NCI-H146 treated with DMSO at 0.1 percent for 48 hours (cell line): ENCODE measurements at regions not wholly inside any gene's neighbourhood (a gene's known extent, or its start where the extent isn't known, plus 50 kb on each side); places are given as distances from the start of the nearest gene placed in this dataset.
"Not testable (repeated sequence)": the region's sequence is repeated elsewhere in the genome, so short reads cannot be mapped to it uniquely, and the experiment has no call there.

Source experiments
- DNase-seq: peaks from one replicate; lab custom pipeline; 2025; ENCODE audit not compliant: unreplicated experiment; lab: John Stamatoyannopoulos, UW

DNA sequence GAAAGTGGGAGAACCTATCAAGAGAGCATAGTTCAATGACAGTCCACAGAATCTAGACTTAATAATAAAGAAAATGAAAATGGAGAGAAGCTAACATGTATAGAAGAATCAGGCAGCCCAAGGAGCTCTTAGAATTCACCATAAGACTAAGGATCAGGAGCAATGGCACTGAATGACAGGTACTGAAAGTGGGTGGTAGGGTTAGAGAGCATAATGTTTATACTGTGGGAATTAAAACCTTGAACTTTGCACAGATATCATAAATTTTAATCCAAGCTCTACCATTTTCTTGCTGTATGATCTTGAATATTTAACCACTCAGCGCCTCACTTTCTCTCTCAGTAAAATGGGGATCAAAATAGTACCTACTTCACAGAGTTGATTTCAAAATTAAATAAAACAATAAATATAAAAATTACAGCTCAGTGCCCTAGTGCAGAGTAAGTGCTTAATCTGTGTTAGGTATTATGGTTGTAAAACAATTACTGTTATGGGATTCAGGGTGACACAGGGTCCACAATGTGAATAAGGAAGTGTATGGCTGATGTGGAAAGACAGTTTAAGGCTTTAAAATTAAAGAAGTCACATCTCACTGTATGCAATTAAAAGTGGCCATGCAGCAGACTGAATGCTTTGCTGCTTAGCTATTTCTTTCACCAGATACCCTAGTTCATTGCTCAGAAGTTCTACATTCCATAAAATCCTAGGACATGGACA, 319.8 kb downstream of the HINT1 start:
- no peak for DNase-seq

DNA sequence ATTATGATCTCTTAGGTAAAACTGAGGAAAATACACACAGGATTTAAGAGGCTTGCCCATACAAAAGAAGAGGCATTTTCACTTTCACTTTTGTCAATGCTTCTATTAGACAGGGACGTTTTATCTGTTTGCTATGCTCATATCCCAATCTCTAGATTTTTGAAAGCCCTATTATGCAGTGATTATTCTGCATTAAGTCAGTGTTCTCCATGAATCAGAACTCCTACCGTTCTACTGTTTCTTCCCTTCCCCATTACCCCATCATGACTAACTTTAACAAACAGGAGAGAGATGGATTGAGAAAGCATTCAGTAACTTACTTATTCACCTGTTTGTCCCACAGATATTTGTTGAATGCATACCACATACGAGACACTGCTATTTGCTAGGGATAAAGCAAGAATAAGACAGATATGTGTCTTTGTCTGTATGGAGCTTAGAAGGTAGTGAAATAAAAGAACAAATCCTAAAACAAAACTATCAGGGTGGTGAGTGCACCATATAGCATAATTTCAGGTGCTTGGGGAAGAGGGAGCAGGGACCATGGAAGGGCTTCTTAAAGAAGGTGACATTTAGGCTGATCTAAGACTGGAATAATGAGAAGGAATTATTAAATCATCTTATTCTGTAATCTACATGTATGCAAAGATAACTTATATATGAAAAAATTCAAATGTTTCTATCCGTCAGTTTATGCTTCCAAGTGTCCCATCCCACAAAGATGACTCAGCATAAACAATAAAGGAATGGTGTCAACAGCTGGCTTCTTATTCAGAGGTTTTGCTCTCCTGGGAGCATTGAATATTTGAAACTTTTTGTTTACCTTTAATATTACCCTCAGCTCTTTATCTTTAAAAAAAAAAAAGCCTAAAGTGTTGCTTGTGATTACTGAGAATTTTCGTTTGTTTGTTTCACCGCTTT, 328.1 kb downstream of the HINT1 start:
- DNase-seq, result no peak

DNA sequence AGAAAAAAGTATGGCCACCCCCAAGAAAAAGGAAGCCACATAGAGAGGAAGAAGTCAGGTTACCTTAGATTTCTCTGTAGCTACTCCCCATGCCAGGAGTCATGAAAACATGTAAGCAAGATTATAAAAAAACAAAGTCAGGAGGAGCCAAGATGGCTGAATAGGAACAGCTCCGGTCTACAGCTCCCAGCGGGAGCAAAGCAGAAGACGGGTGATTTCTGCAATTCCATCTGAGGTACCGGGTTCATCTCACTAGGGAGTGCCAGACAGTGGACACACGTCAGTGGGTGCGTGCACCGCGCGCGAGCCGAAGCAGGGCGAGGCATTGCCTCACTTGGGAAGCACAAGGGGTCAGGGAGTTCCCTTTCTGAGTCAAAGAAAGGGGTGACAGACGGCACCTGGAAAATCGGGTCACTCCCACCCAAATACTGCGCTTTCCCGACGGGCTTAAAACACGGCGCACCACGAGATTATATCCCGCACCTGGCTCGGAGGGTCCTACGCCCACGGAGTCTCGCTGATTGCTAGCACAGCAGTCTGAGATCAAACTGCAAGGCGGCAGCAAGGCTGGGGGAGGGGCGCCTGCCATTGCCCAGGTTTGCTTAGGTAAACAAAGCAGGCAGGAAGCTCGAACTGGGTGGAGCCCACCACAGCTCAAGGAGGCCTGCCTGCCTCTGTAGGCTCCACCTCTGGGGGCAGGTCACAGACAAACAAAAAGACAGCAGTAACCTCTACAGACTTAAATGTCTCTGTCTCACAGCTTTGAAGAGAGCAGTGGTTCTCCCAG, 347.3 kb downstream of the HINT1 start:
- not testable (repeated sequence) for DNase-seq

DNA sequence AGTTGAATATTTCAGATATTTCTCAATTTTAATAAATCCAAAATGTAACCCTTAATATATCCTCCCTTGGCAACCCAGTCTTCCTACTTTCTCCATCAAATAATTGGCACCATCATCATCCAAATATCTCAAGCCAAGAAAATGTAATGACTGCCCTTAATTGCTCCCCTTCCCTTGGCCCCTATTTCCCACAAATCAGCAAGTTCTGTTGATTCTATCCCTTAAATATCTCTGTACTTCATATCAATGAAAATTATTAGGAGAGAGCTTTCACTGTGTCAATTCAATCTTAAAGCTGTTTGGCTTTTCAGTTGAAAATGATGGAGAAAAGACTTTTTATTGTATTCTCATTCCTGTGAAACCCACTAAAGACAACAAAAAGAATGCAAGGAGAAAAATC, 349.8 kb downstream of the HINT1 start:
- no peak for DNase-seq

DNA sequence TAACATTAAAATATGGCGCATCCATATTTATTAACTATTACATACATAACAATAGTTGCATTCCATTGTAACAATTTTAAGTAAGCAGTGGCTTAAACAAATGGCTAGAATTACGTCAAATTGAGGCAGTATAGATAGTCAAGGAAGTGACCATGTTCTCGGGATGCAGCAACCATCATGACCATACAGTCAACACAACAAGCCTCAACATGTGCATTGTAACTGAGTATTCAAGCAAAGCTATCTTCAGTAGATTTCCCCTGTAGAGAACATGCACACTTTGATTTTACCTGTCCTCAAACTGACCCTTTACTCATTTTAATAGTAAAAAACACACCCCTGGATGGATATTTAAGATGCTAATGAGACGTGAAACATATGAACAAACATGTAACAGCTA, 356.4 kb downstream of the HINT1 start:
- DNase-seq, result no peak

DNA sequence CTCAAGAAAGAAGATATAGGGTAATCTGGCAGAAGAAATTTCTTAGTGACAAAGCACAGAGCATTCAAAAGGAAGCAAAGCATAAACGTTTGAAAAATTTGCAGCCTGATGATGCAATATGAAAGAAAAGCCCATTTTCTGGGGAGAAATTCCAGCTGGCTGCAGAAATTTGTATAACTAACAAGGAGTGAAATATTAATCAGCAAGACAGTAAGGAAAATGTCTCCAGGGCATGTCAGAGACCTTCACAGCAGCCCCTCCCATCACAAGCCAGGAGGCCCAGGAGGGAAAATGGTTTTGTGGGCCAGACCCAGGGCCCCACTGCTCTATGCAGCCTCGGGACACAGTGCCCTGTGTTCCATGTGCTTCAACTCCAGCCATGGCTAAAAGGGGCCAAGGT, 359.4 kb downstream of the HINT1 start:
- DNase-seq, result no peak

DNA sequence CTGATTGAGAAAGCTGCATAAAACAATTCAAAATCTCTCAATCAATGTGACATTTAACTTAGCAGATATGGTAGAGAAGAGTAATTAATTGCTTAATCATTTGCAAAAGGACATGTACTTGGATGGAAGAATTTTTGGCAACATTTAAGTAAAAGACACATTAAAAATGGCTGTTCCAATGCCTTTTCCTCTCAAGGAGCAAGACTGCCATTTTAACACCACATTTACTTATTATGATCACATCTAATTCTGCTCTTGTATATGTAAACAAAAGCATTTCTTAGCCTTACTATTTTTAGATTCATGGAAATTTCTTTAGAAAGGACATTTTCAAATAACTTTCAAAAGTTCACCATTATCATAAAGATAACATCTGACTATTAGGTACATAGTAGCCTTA, 360.0 kb downstream of the HINT1 start:
- DNase-seq, result no peak

DNA sequence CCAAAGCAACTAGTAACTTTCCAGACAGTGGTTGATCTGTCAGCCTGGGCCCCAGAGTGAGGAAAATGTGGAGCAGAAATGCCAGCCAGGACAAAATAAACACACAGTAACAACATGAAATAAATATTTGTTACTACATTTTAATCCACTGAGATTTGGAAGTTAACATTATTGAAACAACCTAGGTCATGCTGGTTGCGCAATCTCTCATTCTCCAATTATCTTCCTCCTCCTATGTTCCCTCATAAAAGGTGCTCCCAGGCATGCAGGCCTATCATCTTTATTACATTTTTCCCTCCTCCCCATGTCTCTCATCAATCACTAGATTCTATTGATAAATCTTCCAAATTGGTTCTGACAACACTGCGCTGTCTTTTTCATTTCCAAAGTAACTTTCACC, 363.1 kb downstream of the HINT1 start:
- DNase-seq, result no peak

DNA sequence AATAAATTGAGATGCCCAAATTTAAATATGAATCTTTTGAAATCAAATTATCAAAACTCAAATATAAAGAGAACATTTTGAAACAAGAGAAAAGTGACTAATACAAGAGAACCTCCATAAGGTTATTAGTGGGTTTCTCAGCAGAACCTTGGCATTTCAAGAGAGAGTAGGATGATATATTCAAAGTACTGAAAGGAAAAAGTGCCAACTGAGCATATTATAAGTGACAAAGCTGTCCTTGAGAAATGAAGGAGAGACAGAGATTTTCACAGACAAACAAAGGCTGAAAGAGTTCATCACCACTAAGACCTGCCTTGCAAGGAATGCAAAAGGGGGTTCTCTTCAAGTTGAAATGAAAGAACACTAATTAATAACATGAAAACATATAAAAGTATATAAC, 366.0 kb downstream of the HINT1 start:
- DNase-seq, result no peak

DNA sequence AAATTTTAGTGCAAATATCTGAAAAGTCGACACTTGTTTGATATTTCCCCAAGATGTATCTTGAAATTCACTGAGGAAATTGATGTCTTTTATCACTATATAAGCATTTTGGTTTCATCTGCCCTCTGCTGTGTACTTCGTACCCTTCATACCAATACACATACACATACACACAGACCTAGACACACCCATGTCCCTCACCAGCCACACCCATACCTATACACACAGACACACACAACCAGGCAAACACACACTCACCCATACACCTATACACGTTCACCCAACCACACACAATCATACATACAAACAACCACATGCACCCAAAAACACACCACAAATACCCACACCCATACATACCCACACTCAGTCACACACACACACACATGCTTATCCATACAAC, 367.8 kb downstream of the HINT1 start:
- DNase-seq, result no peak

DNA sequence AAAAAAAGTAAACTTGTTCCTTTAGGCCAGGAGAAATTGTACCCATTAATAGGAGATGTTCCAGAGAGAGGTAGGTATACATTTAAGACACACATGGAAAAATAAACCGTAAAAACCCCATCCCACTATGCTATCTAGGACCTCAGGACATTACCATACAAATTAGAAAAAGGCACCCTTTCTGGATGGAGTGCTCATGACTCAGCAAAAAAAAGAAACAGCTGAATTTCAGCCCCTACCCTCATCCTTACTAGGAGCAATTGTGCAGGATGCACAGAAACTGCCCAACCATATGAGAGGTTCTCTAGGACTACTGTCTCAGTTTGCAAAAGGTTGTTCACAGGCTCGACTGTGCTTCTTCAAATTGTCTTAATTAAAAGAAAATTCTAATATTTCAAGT, 368.2 kb downstream of the HINT1 start:
- no peak for DNase-seq

DNA sequence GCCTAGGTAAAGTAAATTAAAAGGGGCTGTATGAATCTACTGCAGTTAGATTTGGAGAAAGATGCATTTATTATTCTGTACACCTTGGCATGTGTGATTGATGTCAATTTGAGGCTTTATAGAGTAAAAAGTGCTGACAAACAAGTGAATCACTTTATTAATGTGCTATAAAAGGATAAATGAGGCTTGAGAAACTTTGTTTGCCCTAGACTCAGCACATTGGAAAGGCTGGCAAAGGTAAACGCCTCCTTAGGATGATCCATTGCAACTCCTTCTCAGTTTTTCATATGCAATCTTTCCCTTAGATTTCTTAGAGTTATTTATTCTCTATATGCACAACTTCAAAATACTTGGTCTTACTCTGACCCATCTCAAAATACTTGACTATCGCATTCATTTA, 369.0 kb downstream of the HINT1 start:
- DNase-seq, result no peak

DNA sequence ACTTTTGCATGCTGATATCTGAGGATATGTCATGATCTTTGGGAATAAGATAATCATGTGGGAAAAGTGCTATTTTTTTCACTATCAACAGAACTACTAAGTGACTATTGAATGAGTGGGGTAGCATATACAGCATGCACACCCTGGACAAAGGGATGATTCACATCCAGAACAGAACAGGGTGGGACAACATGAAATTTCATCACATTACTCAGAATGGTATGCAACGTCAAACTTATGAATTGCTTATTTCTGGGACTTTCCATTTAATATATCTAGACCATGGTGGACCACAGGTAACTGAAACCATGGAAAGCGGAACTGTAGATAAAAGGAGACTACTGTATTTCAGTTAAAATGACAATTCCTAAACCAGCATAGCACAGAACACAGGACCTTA, 370.0 kb downstream of the HINT1 start:
- no peak for DNase-seq

DNA sequence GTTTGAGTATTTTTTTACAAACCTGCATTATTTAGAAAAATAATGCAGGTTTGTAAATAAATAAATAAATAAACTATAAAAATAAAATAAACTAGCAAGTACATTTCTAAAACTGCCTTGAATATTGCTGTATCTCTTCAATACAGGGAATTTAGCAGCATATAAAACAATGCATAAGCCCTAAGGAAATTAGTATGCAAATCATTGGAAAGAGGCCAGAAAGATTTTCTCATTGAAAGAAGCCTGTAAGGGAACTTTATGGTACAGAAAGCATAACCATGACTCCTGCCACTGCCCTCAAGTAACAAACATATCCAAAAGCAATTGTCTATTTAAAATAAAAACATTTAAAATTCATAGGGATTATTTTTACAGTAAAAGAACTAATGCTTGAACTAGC, 387.3 kb downstream of the HINT1 start:
- no peak for DNase-seq

DNA sequence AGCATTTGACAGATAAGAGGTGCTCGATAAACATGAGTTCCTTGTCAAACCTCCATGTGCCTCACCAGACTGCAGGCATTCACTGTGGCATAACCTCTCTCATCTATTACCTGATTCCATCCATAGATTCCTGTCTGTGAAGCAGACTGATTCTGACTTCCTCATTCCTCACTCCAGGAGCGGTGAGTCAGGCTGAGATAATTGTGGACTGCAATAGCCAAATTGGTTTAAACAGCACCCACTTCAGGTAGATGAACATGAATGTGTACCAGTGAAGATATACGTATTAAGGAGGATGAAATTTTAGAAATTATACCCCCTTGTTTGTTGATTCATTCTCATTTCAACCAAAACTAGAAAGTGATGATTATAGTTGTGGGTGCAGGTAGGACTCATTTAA, 391.2 kb downstream of the HINT1 start:
- DNase-seq, result no peak

DNA sequence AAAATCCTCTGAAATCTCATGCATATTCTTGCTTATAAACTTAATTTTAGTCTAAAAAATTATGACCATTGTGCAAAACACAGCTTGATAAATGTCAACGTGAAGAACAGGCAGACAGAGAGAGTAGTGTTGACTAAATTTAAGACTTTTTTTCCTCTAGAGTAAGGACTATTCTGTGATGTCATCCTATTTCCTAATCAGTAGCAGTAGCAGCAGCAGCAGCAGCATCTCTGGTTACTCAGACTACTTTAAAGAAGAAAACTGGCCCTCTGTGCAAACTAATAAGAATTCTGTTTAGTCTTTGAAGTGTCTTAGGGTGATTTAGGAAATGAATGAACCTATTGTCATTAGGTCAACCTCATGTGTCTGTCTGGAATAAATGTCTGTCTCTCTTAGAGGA, 403.0 kb downstream of the HINT1 start:
- DNase-seq, result no peak

DNA sequence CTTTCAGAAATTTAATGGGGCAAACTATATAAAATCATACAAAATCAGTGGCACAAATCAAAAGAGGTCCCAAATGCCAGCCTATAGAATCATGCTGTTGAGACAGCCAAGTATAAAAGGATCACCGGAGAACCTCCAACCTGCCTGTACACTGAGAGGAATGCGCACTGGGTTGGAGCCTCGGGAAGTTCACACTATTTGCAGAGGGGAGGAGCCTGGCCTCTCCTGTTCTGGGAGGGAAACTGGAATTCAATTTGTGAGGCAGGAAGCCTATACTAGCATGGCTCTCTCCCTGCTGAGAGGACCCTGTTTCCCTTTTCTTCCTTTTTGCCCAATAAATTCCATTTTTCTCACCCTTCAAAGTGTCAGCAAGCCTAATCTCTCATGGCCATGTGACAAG, 406.0 kb downstream of the HINT1 start:
- no peak for DNase-seq

DNA sequence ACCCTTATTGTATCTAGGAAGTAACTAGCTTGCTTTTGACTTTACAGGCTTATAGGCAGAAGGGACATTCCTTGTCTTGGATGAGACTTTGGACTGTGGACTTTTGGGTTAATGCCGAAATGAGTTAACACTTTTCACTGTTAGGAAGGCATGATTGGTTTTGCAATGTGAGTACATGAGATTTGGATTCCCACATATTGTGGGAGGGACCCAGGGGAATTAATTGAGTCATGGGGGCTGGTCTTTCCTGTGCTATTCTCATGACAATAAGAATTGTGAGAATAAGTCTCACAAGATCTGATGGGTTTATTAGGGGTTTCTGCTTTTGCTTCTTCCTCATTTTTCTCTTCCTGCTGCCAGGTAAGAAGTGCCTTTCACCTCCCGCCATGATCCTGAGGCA, 417.5 kb downstream of the HINT1 start:
- no peak for DNase-seq

DNA sequence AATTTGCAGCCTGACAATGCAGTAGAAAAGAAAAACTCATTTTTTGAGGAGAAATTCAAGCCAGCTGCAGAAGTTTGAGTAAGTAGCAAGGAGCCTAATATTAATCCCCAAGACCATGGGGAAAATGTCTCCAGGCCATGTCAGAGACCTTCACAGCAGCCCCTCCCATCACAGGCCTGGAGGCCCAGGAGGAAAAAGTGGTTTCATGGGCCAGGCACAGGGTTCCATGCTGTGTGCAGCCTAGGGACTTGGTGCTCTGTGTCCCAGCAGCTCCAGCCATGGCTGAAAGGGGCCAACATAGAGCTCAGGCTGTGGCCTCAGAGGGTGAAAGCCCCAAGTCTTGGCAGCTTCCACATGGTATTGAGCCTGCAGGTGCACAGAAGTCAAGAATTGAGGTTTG, 418.4 kb downstream of the HINT1 start:
- not testable (repeated sequence) for DNase-seq

DNA sequence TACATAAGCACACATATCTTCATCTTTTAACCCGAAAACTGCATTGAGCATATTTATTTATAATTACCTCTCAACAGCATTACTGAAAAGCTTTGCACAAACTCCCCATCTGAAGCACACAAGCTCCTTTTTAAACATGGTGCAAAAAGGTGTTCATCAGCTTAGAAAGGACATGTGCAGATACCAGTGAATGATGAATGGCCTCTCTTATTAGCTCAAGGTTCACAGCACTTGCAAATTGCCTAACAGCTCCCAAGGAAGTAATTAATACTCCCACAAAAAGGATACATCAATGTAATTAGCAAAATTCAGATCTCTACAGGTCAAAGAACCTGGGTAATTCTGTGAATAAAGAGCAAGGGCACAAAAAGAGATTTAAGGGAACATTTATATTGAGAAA, 422.0 kb downstream of the HINT1 start:
- no peak for DNase-seq

DNA sequence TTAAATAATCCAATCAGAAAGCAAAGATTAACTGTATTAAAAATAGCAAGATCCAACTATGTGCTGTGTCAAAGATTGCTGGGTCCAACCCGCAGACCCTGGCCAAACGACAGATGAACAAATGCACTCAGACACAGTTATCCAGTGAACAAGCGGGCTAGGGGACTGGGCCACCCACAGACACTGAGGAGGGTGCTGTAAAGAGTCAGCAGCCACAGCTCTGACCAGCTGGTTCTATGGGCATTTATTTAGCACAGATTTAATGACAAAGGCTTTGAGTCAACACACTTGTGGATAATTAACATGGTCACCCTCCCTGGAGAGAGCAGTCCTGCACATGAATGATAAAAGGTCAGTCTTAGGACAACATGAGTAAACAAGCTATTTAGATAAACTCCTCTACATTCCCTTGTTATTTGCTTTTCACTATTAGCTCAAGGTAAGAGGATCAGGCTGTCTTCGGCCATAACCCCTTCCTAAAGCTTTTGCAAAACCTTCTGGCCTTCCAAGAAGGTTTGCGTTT, 424.9 kb downstream of the HINT1 start:
- no peak for DNase-seq
